ENCODE measurements at regions not wholly inside any gene's neighbourhood (a gene's known extent, or its start where the extent isn't known, plus 50 kb on each side); places are given as distances from the start of the nearest gene placed in this dataset.

DNA sequence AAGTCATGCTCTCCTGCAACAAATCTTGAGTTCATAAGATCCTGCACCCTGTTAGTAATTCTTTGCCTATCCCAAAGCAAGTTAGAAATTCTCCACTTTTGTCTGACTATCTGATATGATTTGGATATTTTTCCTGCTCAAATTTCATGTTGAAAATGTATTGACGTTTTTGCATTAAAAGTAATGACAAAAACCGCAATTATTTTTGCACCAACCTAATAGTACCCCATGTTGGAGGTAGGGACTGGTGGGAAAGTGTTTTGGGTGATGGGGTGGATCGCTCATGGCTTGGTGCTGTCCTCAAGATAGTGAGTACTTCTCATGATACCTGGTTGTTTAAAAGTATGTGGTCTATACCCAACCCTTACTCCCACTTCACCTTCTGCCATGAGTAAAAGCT is 713.4 kb downstream of the CDH18 start:
- no peak for TF ChIP-seq EZH2 (IDR thresholded peaks at IDR 0.05; ENCODE audit: borderline replicate concordance, low read length)
- TF ChIP-seq, protein P1, sequence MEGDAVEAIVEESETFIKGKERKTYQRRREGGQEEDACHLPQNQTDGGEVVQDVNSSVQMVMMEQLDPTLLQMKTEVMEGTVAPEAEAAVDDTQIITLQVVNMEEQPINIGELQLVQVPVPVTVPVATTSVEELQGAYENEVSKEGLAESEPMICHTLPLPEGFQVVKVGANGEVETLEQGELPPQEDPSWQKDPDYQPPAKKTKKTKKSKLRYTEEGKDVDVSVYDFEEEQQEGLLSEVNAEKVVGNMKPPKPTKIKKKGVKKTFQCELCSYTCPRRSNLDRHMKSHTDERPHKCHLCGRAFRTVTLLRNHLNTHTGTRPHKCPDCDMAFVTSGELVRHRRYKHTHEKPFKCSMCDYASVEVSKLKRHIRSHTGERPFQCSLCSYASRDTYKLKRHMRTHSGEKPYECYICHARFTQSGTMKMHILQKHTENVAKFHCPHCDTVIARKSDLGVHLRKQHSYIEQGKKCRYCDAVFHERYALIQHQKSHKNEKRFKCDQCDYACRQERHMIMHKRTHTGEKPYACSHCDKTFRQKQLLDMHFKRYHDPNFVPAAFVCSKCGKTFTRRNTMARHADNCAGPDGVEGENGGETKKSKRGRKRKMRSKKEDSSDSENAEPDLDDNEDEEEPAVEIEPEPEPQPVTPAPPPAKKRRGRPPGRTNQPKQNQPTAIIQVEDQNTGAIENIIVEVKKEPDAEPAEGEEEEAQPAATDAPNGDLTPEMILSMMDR (conservative IDR thresholded peaks at IDR 0.05 in 1 of 2, IDR thresholded peaks at IDR 0.05 in 1 of 2; ENCODE audit: extremely low read depth in 1 of 2, insufficient read depth in 1 of 2, low read depth in 1 of 2, low read length in 2 of 2) = no peak
